ENCODE measurements at regions not wholly inside any gene's neighbourhood (a gene's known extent, or its start where the extent isn't known, plus 50 kb on each side); places are given as distances from the start of the nearest gene placed in this dataset.
A peak's percentile ranks its signal among the peaks of the same experiment; 100 is the strongest.

DNA sequence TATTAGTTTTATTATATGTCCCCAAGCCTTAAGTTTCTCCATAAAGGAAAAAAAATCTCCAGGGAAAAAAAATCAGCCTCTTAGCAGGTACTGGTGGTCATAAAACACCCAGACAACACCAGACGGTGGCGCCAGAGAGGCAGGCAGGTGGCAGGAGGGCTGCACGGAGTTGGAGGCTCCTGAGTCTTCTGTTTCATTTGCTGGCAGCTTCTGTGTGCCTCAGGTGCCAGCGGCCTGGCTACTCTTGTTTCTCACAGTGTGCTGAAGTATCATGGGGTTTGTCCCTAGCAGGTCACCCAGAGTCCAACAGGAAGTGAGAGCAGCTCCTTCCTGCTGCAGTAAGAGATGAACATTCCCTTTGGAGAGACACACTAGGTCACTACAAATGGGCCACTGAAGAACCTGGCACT lies 123.3 kb upstream of the GADD45A start:
- DNase-seq, result peak; percentile 77

DNA sequence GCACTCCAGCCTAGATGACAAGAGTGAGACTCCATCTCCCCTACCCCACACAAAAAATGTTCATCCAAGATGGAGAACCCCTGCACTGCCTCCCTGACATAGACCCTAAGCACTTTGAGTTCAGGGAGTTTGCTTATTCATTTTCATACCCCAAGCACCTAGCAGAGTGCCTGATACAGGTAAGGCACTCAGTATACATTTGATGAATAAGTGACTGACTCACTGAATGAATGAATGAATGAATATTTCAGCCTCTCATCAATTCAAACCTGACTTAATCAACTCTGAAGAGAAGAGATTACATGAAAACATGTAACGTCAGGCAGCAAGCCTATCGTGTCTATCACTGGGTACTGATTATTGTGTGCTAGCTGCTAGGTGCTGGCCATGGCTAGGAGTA lies 121.3 kb upstream of the GADD45A start:
- no peak for DNase-seq

DNA sequence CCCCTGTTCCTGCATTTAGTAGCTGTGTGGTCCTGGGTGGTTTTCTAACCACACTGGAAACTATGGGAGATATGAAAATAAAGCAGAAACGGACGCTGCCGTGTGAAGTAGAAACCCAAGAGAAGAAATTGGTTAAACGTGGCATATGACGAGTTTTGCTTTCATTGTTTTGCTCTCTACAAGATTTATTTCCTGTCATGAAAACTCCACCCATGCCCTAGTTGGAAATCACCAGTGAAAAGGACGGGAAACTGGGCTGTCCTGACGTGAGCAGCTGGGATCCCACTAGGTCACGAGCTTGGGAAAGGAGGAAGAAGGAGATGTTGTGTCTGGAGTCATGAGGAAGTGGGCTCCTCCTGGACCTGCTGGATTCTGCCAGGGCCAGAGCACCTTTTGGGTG lies 120.8 kb upstream of the GADD45A start:
- DNase-seq, result no peak

- DNase-seq, result peak; percentile 28
These were observed 118.1 kb upstream of the GADD45A start for GRCh38 chr1:67566803-67567377.

- peak; percentile 92 for DNase-seq
These were observed 114.4 kb upstream of the GADD45A start for GRCh38 chr1:67570486-67571143.

DNA sequence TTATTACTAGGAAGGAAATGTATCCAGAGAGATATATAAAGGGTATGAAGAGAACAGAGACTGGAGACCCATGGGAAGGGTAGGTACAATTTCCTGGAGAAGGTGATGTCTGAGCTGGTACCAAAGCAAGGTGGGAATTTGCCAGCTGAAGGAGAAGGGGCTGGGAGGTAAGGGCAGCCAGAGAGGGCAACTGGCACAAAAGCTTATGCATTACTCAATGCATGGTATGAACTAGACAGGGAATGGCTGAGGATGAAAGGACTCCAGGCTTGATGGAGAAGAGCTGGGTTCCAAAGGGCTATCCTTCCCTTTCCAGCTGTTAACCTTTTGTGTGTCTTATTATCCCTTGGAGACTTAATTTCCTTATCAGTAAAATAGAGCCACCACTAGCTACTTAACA lies 113.6 kb upstream of the GADD45A start:
- no peak for DNase-seq

DNA sequence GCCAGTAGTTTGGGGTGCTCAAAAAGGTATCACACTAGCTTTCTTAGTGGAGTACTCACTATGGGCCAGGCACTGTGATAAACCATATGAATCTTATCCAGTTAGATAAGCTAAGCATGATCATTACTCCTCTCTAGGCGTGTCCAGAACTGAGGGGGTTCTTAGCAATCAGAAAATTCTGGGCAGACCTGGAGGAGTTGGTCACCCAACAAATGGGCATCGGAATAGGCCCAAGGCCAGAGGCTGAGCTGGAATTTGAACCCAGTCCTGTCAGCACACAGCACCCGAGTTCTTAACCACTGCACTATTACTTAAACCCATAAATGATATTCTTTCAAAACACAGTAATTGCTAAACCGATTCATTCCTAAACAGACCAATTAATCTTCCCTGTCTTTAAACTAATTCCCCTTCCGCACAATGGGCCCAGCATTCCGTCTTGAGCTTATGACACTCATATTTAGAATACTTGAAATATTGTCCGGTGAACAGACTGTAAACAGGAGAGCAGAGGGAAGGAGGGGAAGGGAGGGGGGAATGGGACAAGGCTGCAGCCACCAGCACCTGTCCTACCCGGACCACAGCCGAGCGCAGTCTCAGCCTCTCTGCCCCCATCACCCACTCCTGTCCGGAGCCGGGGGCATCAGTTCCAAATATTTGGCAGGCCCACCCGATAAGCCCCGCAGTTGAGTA lies 113.0 kb upstream of the GADD45A start:
- DNase-seq, result no peak

GRCh38 chr1:67572594-67573221 lies 112.3 kb upstream of the GADD45A start:
- DNase-seq, result no peak

GRCh38 chr1:67573311-67573872 lies 111.6 kb upstream of the GADD45A start:
- DNase-seq, result no peak

DNA sequence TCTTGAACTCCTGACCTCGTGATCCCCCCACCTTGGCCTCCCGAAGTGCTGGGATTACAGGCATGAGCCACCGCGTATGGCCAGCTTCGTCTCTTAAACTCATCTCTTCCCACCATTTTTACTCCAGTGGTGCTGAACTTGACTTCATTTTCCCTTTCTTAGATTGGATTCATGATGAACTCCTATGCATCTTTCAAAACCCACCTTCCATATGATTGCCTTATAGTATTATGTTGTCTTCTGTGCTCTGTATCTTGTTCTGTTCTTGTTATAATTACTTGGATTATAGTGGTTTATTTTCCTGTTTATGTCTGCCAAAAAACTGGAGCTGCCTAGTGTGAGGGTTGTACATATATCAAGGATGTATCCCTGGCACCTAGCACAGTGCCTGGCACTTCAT lies 110.8 kb upstream of the GADD45A start:
- no peak for DNase-seq

DNA sequence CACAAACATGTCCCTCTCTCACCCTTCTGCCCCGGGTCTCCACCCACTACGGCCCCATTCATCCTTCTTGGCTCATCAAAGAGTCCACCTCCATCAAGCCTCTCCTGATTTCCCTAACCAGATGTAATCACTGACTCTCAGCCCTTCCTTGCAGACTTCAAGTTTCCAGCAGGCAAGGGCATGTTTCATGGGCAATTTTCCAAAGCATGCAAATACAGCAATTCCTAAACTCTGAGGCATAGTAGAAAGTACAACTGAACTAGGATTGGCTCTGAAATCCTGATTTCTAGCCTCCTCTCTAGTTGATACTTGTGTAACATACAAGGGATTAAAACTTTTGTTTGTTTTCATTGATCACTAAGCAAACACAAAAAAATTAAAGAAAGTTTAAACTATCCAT lies 109.1 kb upstream of the GADD45A start:
- DNase-seq, result peak; percentile 78

DNA sequence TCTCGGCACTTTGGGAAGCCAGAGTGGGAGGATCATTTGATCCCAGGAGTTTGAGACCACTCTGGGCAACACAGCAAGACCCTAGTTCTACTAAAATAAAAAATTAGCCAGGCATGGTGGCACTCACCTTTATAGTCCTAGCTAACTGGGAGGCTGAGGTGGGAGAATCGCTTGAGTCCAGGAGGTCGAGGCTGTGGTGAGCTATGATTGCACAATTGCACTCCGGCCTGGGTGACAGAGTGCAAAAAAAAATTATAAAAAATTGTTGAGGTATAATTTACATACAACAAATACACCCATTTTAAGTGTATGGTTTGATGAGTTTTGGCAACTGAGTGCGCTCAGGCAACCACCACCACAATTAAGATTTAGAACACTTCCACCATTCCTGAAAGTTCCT lies 108.5 kb upstream of the GADD45A start:
- DNase-seq, result no peak

DNA sequence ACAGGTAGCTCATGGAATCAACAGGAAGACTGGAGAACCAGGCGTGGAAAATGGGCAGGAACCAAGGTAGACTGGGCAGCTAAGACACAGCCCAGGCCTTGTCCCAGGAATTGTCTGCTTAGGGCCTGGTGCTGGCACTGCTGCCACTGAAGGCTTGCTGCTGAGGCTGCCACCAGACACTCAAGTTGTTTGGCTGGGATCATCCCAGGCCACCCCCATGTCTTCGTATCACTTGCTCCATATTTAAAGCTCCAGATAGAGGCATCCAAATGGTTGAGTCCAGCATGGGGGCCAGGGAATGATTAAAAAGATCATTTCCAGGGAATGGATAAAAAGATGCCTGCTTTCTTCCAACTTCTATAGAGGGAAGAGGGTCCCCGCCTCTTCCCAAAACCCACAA lies 107.4 kb upstream of the GADD45A start:
- DNase-seq, result no peak

- DNase-seq, result no peak
These were observed 106.5 kb upstream of the GADD45A start for GRCh38 chr1:67578397-67579020.

DNA sequence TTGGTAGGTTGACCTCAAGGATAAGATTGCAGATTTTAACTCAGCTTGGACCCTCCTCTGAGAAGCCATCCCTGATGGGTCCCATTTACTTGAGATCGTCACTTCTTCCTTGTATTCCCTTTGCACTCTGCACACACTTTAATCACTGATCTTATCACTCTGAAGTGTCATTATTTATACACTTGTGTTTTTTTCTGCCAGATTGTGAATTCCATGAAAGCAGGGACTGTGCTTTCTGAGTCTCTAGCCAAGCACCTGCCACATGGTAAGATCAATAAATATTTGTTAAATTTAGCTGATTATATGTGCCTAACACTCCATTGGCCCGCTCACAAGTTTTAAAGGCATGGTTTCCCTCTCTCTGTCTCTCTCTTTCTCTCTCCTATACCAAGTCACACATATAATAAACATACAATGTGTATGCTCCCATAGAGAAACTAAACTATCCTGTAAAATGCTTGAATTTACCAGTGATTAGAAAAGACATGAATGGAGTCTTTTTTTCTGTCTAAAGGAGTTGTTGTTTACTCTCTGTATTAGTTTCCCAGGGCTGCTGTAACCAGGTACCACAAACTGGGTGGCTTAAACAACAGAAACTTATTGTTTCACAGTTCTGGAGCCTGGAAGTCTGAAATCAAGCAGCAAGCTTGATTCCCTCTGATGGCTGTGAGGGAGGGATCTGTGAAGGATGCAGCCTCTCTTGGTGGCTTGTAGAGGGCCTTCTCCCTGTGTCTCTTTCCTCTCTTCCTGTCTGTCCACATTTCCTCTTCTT lies 105.2 kb upstream of the GADD45A start:
- DNase-seq, result no peak

- DNase-seq, result no peak
These were observed 104.2 kb upstream of the GADD45A start for GRCh38 chr1:67580691-67581403.

DNA sequence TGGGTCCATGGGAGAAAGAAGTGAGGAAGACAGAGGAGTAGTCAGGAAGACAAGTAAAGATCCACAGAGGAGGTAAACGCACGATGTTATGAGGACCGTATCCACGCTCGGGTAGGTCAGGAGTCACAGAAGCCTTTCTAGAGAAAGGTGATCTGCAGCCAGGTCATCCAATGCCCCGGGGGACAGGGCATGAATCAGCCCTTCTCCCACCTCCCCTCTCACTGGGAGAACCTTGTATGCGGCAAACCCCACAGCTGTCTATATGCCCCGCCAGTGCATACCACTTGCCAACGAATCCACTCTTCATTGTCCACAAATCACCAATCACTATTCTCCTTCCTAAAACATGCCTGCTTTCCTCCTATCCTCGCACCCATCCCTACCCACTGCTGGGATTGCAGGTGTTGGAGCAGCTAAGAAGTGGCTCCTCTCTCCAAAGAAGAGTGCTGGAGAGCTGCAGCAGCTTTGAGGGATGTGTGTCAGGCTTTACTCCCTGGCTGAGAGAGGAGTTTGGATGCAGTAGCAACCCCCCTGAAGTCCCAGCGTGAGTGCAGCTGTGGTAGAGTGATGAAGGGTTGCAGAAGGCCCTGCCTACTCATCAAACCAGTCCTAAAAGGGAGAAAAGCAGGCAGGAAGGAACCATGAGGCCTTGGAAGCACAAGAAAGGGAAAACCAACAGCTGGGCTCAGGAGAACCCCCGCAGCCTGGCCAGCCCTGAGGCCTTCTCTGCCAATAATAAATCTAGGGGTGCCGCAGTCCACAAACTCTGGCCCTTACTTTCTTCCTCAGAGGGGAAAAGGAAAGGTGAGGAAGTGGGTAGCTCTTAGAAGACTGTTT lies 102.2 kb upstream of the GADD45A start:
- DNase-seq, result peak; percentile 29

DNA sequence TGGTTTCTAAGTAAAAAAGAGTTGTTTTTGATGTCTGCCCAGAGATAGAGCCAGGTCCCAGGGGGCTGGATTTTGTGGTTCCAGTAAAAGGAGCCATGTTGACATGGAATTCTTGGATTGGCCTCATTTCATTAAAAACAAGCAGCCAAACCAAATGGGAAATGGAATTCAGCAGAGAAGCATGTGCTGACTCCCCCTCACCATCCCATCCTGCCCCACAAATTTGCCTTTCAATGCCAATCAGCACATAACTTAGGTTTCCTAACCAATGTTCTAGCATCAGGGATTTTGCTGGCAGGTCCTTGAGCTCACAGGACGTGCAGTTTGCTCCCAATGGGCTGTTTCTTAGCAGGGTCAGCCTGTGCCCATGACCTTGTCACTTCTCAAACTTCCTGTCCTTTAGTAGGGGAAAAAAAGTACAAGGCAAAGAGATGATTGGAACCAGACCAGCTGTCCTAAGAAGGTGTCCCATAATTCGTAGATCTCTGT lies 101.5 kb upstream of the GADD45A start:
- peak; percentile 37 for DNase-seq

GRCh38 chr1:67584938-67585337 lies 100.1 kb upstream of the GADD45A start:
- DNase-seq, result no peak

GRCh38 chr1:67586596-67586995 lies 98.4 kb upstream of the GADD45A start:
- DNase-seq, result peak; percentile 51

Data from fibroblast of skin of abdomen (primary cell).